BLaER1 (cell line): ENCODE measurements at regions not wholly inside any gene's neighbourhood (a gene's known extent, or its start where the extent isn't known, plus 50 kb on each side); places are given as distances from the start of the nearest gene placed in this dataset.

ENCODE experiments used
- H3K27ac ChIP-seq: shearing (Covaris generic); formaldehyde crosslinking; 2 replicates; pipeline ENCODE4 v1.8.1; 2022
- H3K27me3 ChIP-seq: shearing (Covaris generic); formaldehyde crosslinking; 2 replicates; pipeline ENCODE4 v1.8.1; 2022
- H3K36me3 ChIP-seq: shearing (Covaris generic); formaldehyde crosslinking; 2 replicates; pipeline ENCODE4 v1.8.1; 2022
- H3K4me1 ChIP-seq: shearing (Covaris generic); formaldehyde crosslinking; 2 replicates; pipeline ENCODE4 v1.8.1; 2022
- H3K4me2 ChIP-seq: shearing (Covaris generic); formaldehyde crosslinking; 2 replicates; pipeline ENCODE4 v1.8.1; 2022
- H3K4me3 ChIP-seq: shearing (Covaris generic); formaldehyde crosslinking; 2 replicates; pipeline ENCODE4 v1.8.1; 2022
- H3K9ac ChIP-seq: shearing (Covaris generic); formaldehyde crosslinking; 2 replicates; pipeline ENCODE4 v1.8.1; 2022
- H3K9me3 ChIP-seq: shearing (Covaris generic); formaldehyde crosslinking; 2 replicates; pipeline ENCODE4 v1.8.1; 2022
- H4K20me1 ChIP-seq: shearing (Covaris generic); formaldehyde crosslinking; 2 replicates; pipeline ENCODE4 v1.8.1; 2022
- Cebpa-rat ChIP-seq: shearing (Covaris generic); IDR thresholded peaks from 2 replicates; pipeline ENCODE4 v1.8.1; 2022

- H3K9me3 ChIP-seq = peaks cover 4% of the 10 kb centered on the region
- H3K4me2 ChIP-seq = no peak overlapping the region
- H4K20me1 ChIP-seq = no peaks in the 10 kb centered on the region
- no peak for TF ChIP-seq Cebpa-rat
- H3K27me3 ChIP-seq = no peaks in the 10 kb centered on the region
- H3K4me3 ChIP-seq = no peak overlapping the region
- H3K4me1 ChIP-seq = peaks cover 9% of the 10 kb centered on the region
- H3K36me3 ChIP-seq = no peaks in the 10 kb centered on the region
- H3K9ac ChIP-seq = no peak overlapping the region
- H3K27ac ChIP-seq = no peak overlapping the region
These were observed 79.1 kb downstream of the TRIB2 start for GRCh38 chr2:12795851-12796250.

GRCh38 chr2:12796657-12797056 lies 79.9 kb downstream of the TRIB2 start:
- H3K4me1 ChIP-seq = peaks cover 9% of the 10 kb centered on the region
- H3K9ac ChIP-seq = no peak overlapping the region
- no peak overlapping the region for H3K4me3 ChIP-seq
- H3K27ac ChIP-seq = no peak overlapping the region
- no peaks in the 10 kb centered on the region for H4K20me1 ChIP-seq
- no peaks in the 10 kb centered on the region for H3K27me3 ChIP-seq
- no peak for TF ChIP-seq Cebpa-rat
- H3K9me3 ChIP-seq = peaks cover 12% of the 10 kb centered on the region
- no peak overlapping the region for H3K4me2 ChIP-seq
- no peaks in the 10 kb centered on the region for H3K36me3 ChIP-seq

GRCh38 chr2:12797815-12798214 lies 81.1 kb downstream of the TRIB2 start:
- Histone ChIP-seq H3K27me3 (no peaks in the 10 kb centered on the region), H3K27ac (no peak overlapping the region), H3K4me1 (peaks cover 9% of the 10 kb centered on the region), H3K36me3 (no peaks in the 10 kb centered on the region), H4K20me1 (no peaks in the 10 kb centered on the region), H3K4me2 (peak overlapping the region; percentile 46; the same call in 1 of the 2 replicates), H3K9me3 (peaks cover 24% of the 10 kb centered on the region), H3K4me3 (no peak overlapping the region), H3K9ac (no peak overlapping the region)
- no peak for TF ChIP-seq Cebpa-rat

GRCh38 chr2:12803607-12804006 lies 86.9 kb downstream of the TRIB2 start:
- peaks cover 26% of the 10 kb centered on the region for H3K9me3 ChIP-seq
- H3K4me1 ChIP-seq = no peaks in the 10 kb centered on the region
- no peaks in the 10 kb centered on the region for H4K20me1 ChIP-seq
- H3K9ac ChIP-seq = no peak overlapping the region
- H3K36me3 ChIP-seq = no peaks in the 10 kb centered on the region
- no peak overlapping the region for H3K27ac ChIP-seq
- no peak overlapping the region for H3K4me2 ChIP-seq
- H3K27me3 ChIP-seq = no peaks in the 10 kb centered on the region
- TF ChIP-seq Cebpa-rat = no peak; the same call in 1 of the 2 replicates
- no peak overlapping the region for H3K4me3 ChIP-seq

GRCh38 chr2:12804091-12804856 lies 87.5 kb downstream of the TRIB2 start:
- H3K36me3 ChIP-seq = no peaks in the 10 kb centered on the region
- H3K27ac ChIP-seq = no peak overlapping the region
- no peak overlapping the region for H3K9ac ChIP-seq
- H3K4me1 ChIP-seq = no peaks in the 10 kb centered on the region
- no peak overlapping the region for H3K4me3 ChIP-seq
- H3K27me3 ChIP-seq = no peaks in the 10 kb centered on the region
- TF ChIP-seq Cebpa-rat = no peak
- H4K20me1 ChIP-seq = no peaks in the 10 kb centered on the region
- peaks cover 26% of the 10 kb centered on the region for H3K9me3 ChIP-seq
- no peak overlapping the region for H3K4me2 ChIP-seq

- no peak for TF ChIP-seq Cebpa-rat
These were observed 88.3 kb downstream of the TRIB2 start for GRCh38 chr2:12805033-12805432.

GRCh38 chr2:12806549-12807242 lies 90.0 kb downstream of the TRIB2 start:
- H3K4me2 ChIP-seq = no peak overlapping the region
- H3K9ac ChIP-seq = no peak overlapping the region
- no peak overlapping the region for H3K27ac ChIP-seq
- peaks cover 13% of the 10 kb centered on the region for H3K9me3 ChIP-seq
- TF ChIP-seq Cebpa-rat = no peak
- no peaks in the 10 kb centered on the region for H4K20me1 ChIP-seq
- H3K4me1 ChIP-seq = no peaks in the 10 kb centered on the region
- no peaks in the 10 kb centered on the region for H3K36me3 ChIP-seq
- no peak overlapping the region for H3K4me3 ChIP-seq
- H3K27me3 ChIP-seq = no peaks in the 10 kb centered on the region

More at GRCh38 chr2:12805033-12805432, 88.3 kb downstream of the TRIB2 start:
- Histone ChIP-seq H3K4me2 (no peak overlapping the region), H3K36me3 (no peaks in the 10 kb centered on the region), H3K27ac (no peak overlapping the region), H3K9me3 (peaks cover 26% of the 10 kb centered on the region), H3K4me3 (no peak overlapping the region), H3K4me1 (no peaks in the 10 kb centered on the region), H4K20me1 (no peaks in the 10 kb centered on the region), H3K27me3 (no peaks in the 10 kb centered on the region), H3K9ac (no peak overlapping the region)

GRCh38 chr2:12807907-12808810 lies 91.4 kb downstream of the TRIB2 start:
- Histone ChIP-seq H3K27me3 (no peaks in the 10 kb centered on the region), H3K9me3 (no peaks in the 10 kb centered on the region), H3K27ac (no peak overlapping the region), H3K4me1 (no peaks in the 10 kb centered on the region), H3K4me3 (no peak overlapping the region), H3K9ac (no peak overlapping the region), H3K4me2 (no peak overlapping the region), H3K36me3 (no peaks in the 10 kb centered on the region), H4K20me1 (no peaks in the 10 kb centered on the region)
- no peak for TF ChIP-seq Cebpa-rat

GRCh38 chr2:12809526-12809925 lies 92.8 kb downstream of the TRIB2 start:
- H3K4me3 ChIP-seq = no peak overlapping the region
- no peaks in the 10 kb centered on the region for H4K20me1 ChIP-seq
- no peak overlapping the region for H3K4me2 ChIP-seq
- no peak overlapping the region for H3K27ac ChIP-seq
- no peaks in the 10 kb centered on the region for H3K27me3 ChIP-seq
- H3K4me1 ChIP-seq = no peaks in the 10 kb centered on the region
- H3K9ac ChIP-seq = no peak overlapping the region
- H3K9me3 ChIP-seq = no peaks in the 10 kb centered on the region
- no peaks in the 10 kb centered on the region for H3K36me3 ChIP-seq
- no peak for TF ChIP-seq Cebpa-rat
